GM21381 (cell line): ENCODE measurements at regions not wholly inside any gene's neighbourhood (a gene's known extent, or its start where the extent isn't known, plus 50 kb on each side); places are given as distances from the start of the nearest gene placed in this dataset.

Source experiments
- ATAC-seq: cut with Tn5 transposase; IDR thresholded peaks from one replicate; pipeline ENCODE4 v1.9.1; 2021; ENCODE audit warnings: mild to moderate bottlenecking, moderate library complexity; ENCODE audit not compliant: unreplicated experiment

DNA sequence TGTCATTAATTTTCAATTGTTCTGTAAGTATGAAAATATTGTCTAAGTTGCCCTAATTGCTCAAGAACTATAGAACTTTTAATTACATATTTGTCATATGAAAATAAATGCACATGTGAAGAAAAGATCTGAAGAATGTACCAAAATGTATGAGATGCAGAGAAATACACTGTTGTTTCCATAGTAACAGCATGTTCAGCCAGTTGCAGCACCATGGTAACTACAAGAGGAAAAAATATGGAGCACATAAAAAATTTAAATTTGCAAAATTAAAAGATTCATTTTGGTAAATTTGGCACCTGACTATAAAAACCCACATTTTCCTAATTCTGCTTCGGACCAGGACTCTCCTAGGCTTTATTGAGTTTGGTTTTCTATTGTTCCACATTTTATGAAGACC, 1170.0 kb upstream of the MIR17HG start:
- no peak for ATAC-seq

DNA sequence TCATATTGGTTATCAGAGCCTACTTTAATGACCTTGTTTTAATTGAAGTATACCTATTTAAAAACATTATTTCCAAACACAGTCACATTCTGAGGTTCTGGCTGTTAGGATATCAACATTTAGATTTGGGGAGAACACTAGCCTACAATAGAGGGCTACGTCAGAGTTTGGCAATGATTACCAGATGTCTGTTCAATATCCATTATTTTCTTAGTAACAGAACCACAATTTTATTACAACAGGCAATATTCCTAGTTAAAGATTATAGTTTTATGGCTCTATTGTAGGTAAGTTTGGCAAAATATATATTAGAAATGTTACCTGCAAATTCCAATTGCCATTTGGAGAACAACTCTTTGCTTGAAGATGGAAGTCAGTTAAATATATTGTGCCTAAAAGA, 1163.1 kb upstream of the MIR17HG start:
- no peak for ATAC-seq

DNA sequence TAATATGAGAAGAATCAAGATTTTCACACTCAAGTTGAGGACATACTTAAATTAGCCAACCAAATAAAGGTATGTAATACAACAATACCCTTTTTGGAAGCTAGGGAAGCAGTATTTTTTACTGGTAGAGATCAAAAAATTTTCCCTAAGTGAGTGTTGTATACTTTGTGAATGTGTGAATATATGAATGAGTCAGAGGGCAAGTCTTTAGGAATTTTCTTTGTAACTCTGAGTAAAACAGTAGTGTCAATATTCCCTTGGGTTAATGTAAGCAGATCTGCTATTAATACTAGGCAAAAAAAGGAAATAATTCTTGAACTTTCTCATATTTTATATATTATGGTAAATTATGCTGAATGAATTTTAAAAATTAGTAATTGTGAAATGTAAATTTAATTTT, 1161.8 kb upstream of the MIR17HG start:
- ATAC-seq, result no peak

DNA sequence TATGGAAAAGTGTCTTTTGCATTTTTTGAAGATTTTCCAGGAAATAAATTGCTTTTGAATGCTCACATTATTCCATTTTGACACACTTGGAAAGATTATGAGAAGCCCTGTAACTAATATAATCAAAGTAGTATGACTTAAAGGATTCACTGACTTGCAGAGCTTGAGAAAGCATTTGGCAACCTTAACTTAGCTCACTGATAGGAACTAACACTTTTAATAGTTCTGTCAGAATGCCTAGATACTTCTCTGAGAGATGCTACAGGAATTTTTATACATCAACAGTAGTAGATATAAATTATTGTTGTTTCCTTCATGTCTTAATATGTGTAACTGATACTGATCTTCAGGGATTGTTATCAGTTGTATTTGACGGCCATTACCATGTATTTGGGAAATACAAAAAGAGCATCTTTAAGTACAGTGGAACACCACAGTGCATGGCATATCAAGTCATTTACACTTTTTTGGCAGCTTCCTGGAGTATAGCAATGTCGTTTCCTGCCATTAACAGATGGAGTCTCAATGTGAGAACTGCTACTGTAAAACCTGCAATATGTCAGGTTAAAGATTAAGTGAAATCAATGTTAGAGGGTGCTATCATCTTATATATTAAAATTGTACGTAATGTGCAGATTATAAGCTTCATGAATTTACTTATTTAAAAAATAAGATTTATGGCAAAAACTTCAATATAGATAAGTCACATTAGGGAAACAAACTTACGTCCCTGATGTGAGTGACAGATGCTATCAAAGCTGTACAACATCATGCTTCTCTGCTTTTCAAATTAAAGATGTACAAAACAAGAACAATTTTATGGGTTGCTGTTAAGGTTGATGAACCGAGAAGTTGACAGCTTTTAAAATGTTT, 1159.8 kb upstream of the MIR17HG start:
- ATAC-seq, result no peak

DNA sequence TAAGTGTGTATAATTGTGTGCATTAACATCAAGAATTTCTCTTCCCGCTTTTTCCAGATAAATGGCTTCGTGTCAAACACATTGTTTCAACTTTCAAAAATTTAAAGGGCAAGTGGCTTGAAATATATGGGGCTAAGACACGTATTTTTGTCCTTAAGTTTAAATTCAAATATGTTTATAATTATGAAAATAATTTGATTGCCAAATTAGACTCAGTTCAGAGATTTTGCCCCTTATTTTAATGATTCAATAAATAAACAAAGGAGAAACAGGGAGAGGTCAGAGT, 1159.2 kb upstream of the MIR17HG start:
- ATAC-seq, result no peak

DNA sequence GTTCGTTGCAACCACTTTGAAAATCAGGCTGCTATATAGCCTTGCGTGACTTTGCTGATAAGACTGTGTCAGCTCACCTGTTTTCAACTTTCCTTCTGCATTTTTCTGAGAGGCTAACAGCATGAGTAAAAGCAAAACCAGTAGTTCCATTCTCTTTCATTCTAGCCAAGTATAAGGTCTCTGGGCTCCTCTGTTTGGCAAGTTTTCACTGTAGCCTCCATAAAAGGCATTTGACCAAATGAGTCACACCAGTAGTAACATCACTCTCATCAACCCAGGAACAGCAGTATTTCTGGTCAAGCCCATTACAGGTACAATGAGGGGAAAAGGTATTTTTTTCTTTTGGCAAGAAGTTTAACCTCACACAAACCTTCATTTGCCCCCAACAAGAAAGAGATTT, 1149.8 kb upstream of the MIR17HG start:
- no peak for ATAC-seq

DNA sequence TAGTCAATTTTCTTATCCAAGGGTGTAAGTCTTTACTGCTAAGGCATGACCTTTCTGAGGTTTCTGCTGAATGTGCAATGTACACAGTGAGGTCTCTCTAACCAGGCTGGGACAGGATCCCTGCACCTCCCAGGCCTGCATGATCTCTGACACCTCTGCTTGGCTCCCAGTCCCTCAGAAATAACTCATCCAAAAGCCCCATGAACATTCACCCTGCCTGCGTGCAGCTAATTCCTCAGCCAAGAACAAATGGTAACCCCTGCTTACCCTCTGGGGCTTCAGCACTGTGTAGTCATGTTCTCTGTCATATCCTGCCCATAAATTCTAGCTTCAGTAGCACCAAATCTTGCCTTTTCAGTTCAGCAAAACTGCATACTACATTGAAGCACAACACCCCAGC, 1146.3 kb upstream of the MIR17HG start:
- ATAC-seq, result no peak

DNA sequence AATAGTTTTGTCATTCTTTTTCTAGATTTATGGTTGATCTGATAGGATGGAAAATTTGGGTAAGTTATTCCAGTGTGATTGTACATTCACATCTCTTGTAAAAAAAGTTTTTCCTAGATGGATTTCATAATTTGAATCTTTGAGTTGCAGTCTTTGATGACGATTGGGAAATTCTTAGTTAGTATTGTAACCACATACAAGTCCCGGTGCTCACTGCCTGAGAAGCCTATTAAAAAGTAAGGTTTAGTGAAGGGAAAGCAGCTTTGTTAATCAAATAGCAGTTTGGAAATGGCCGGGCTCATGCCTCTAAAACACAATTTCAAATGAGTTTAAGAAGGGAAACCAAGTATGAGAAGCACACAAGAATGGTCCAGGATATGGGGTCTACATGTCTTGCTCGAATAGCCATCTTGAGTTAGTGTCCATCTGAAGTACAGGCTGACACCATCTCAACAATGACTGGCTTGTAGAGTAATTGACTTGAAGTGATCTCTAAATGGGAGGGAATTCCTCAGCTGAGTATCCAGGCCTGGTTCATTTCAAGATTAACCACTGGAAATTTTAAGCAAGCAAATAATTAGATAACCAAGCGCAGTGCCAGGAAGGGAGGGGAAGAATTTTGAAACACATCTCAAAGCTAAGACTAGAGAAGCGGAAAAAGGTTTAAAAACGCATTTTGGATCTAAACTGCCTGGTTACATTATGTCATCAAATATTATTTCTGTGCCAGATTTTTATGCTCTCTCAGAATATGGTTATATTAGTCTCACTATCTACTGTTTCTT, 1145.6 kb upstream of the MIR17HG start:
- ATAC-seq, result no peak

DNA sequence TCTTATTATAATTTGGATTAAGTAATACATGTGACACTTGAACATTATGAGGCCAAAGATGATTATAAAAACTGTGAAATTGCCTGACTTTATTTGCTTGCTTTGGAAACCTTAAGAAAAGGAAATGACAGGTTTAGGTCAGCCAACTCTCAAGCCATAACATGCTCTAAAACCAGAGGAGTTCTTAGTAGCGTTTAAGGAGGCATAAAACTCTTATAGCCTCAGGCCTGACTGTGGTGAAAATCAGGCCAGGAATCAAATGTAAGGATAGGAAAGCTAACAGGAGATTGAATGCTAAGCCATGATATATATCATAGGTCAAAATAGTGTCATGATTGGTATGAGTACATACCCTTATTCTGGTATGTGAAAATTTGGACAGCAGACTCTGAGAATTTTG, 1142.4 kb upstream of the MIR17HG start:
- no peak for ATAC-seq

DNA sequence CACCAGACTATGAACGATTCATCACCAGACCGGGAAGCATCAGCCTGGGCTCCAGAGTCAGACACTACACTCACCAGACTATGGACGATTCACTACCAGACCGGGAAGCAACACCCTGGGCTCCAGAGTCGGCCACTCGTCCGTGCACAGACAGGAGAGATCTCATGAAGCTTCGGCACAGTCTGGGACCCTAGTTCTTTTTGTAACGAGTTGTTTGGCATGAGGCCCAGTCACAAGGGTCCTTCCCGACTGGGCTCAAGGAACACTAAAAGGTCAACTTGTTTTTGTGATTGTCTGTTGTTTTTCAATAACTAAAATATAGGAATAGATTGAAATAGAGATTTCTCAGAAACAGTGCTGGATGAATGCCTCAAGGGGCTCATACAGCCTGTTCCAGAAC, 1141.6 kb upstream of the MIR17HG start:
- no peak for ATAC-seq

DNA sequence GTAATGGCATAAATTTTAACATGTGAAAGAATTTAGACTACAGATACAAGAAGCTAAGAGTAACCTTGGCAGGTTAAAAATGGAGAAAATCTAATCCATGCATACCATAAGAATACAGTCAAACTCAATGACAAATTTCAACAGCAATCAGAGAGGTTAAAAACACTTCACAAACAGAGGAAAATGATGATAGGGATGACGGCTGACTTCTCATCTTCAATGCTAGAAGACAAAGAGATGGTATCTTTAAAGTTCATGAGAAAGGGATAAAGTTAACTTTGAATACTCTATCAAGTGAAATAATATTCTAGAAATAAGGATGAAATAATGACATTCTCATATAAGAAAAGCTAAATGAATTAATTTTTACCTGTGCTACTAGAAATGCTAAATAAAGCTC, 1130.2 kb upstream of the MIR17HG start:
- no peak for ATAC-seq

DNA sequence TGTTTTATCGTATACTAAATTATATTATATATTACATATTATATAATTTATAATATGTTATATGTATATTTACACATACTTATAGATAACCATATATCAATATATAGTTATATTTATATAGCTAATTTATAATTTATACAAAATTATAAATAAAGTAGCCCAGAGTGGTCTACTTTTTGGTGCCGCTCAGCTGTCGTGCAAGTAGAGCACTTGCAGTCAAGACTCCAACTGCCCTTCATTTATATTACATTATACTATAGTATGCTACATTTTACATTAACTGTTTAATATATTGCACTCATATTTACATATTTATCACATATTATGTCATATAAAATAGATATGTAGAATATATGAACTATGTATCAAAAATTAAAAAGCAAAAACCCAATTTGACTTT, 1124.7 kb upstream of the MIR17HG start:
- no peak for ATAC-seq

DNA sequence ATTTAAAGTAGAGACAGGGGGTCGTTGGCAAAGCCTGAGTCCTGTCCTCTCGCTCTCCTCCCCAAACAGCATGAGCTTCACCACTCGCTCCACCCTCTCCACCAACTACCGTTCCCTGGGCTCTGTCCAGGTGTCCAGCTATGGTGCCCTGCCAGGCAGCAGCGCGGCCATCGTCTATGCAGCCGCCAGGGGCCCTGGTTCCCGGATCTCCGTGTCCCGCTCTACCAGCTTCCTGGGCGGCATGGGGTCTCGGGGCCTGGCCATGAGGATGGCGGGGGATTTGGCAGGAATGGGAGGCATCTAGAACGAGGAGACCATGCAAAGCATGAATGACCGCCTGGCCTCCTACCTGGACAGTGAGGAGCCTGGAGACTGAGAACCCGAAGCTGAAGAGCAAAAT, 1117.2 kb upstream of the MIR17HG start:
- ATAC-seq, result no peak

DNA sequence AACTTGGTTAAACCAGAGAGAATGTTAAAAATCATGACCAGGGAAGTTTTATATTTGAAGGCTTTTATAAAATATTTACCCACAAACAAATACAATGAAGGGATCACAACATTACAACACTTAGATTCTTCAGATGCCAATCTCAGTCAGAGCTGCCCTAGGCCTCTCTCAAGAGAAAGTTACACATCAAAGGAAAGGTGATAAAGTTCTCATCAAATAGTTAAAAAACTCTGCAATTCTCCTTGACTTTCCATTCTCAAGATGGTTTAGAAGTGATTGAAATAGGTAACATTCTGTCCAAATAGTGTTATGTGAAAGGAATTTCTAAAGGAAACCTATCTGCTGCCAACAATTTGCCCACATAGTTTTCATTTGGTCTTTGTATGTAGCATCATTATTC, 1115.2 kb upstream of the MIR17HG start:
- ATAC-seq, result no peak

DNA sequence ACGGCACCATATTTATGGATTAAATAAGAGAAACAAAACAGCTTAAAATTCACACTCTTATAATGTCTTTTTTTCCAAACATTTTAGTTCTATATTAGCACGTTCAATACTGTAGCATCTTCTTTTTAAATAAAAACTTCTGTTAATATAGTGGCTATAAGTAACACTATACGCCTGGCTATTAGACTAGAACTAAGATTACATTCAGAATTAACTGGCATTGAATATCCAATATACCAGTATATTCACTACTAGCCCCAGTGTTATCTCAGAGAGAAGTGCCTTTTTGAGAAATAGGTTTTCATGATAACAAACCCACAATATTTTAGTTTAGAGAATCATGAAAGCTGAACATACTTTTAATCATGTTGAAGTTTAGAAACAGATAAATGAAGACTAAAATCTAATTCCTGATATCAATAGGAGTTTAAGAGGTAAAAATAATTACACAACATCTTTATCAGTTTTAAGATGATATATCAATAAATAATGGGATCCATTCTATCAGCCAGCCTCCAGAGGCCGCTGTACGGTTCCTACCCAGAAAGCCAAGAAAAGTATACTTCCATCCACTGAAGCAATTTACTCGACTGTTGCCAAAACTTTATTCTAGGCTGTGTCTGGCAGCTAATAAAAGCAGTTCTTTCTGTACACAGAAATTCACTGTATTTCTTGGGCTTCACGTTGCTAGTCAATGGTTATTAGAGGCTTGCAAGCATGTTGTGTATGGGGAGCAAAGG, 1113.4 kb upstream of the MIR17HG start:
- ATAC-seq, result no peak

DNA sequence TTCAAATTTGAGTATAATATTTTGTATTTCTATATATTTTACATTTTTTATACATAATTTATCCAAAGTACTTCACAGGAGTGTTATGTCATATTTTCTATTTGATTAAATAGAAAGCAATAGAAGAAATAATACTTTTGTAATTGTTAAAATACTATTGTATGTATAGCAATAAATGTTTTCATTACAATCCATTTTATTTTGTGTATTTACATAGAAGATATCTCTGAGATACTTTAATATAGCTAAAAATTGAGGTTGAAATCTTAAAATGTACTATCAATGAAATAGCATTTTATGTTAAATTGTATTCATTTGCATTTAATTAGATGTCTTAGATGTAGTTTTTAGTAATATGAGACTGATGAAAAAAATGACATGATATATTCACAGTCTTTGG, 1109.6 kb upstream of the MIR17HG start:
- no peak for ATAC-seq

DNA sequence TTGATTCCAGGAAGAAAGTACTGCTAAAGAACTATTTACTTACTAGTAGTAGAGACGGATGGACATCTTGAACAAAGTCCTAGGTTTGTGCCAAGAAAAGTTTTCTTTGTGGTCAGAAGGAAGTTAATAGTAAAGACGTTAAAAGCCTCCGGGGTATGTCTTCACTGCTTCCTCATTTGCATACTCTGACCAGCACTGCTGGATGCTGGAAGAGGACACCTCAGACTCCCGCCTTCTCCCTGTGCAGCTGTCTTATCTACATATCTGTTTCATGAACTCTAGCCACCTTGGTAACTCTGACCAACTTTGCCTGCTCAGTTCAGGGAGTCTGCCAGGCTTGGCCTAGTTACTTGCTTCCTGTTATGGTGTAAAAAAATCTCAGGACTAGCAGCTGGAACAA, 1109.1 kb upstream of the MIR17HG start:
- no peak for ATAC-seq

DNA sequence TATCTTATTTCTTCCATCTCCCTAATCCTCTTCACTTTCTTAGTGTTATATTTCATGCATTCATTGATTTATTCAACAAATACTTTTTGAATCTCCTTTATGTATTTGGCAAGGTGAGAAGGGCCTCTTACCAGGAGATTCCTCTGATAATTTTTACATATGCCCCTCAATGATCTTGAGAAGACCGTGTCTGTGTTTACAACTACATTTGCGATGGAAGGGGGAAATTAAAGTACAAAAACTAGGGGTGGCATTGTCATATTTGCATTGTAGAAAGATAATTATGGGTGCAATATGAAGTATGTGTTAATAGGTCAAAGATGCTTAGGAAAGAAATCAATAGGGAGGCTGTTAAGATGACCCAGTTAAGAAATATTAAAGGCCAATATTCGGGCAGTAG, 1108.4 kb upstream of the MIR17HG start:
- ATAC-seq, result no peak

DNA sequence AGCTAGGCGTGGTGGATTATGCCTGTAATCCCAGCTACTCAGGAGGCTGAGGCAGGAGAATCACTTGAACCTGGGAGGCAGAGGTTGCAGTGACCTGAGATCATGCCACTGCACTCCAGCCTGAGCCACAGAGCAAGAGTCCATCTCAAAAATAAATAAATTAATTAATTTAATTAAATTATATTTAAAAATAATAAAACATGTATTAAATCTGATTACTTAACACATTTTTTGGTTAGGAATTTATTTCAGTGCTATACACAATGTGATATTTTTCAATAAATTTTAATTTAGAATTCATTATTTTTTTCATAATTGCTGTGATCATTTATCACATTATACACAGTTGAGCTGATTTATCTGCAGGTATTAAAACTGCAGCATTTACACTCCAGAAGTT, 1101.5 kb upstream of the MIR17HG start:
- ATAC-seq, result no peak

DNA sequence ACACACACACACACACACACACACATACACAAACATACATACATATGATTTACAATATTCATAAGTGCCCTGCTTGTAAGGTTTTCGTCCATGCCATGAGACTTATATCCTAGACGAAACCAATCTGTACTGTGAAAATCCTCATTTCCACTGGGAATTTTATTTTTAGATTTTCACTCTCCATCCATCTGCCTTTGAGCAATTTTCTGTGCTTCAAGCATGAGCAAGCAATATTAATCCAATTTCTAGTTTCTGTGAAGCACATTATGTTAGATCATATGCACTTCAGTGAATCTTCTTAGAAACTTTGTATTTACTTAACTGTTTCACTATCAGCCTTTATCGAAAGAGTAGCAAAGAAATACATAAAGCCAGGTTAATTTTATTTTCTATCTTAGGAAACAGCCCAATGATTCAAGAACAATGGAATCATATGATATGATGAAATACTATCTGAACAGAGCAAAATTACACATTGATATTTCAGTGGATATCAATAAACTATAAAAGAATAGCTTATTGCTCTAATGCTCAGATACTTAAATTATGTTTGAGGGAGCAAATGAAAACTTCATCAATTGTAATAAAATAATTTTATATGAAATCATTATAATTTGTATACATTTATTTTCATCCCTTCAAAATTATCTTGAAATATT, 1100.7 kb upstream of the MIR17HG start:
- ATAC-seq, result no peak

DNA sequence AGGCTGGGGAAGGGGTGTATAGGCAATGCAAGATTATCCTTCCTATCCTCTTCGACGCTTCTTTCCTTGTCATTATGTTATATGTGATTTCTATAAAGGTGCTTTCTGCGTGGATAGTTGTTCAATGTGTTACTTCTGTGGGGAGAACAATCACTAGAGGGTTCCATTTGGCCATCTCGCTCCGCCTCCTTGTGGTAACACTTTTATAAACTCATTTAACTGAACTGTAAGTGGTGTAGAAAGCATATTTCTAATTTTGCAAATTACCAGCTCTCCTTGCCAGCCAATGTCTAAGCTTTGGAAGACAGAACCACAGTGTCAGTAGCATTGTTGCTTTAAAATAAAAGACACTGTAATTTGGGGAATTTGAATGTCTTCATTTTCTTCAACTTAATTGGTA, 1093.7 kb upstream of the MIR17HG start:
- ATAC-seq, result no peak
